22Rv1 (cell line): ENCODE measurements at regions not wholly inside any gene's neighbourhood (a gene's known extent, or its start where the extent isn't known, plus 50 kb on each side); places are given as distances from the start of the nearest gene placed in this dataset.

Experiments used
- H3K27ac ChIP-seq: fragments of 450-650 bp; 2 replicates; pipeline ENCODE4 v1.5.1; 2017
- ZFX ChIP-seq: fragments of 450-650 bp; IDR thresholded peaks from 2 replicates; pipeline ENCODE4 v1.6.1; 2017; ENCODE audit warnings: antibody characterized with exemption, borderline replicate concordance
- TF ChIP-seq, protein P1 (sequence below): fragments of 450-650 bp; IDR thresholded peaks from 2 replicates; pipeline ENCODE4 v1.5.1; 2017; ENCODE audit warnings: mild to moderate bottlenecking

- no peak overlapping the region for H3K27ac ChIP-seq
- TF ChIP-seq, protein P1, sequence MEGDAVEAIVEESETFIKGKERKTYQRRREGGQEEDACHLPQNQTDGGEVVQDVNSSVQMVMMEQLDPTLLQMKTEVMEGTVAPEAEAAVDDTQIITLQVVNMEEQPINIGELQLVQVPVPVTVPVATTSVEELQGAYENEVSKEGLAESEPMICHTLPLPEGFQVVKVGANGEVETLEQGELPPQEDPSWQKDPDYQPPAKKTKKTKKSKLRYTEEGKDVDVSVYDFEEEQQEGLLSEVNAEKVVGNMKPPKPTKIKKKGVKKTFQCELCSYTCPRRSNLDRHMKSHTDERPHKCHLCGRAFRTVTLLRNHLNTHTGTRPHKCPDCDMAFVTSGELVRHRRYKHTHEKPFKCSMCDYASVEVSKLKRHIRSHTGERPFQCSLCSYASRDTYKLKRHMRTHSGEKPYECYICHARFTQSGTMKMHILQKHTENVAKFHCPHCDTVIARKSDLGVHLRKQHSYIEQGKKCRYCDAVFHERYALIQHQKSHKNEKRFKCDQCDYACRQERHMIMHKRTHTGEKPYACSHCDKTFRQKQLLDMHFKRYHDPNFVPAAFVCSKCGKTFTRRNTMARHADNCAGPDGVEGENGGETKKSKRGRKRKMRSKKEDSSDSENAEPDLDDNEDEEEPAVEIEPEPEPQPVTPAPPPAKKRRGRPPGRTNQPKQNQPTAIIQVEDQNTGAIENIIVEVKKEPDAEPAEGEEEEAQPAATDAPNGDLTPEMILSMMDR = no peak
- no peak for TF ChIP-seq ZFX
These were observed 277.1 kb downstream of the KLF12 start for GRCh38 chr13:73857106-73857505.

- no peak for TF ChIP-seq ZFX
- TF ChIP-seq, protein P1 = no peak
- H3K27ac ChIP-seq = no peak overlapping the region
These were observed 283.1 kb downstream of the KLF12 start for GRCh38 chr13:73851104-73851503.

DNA sequence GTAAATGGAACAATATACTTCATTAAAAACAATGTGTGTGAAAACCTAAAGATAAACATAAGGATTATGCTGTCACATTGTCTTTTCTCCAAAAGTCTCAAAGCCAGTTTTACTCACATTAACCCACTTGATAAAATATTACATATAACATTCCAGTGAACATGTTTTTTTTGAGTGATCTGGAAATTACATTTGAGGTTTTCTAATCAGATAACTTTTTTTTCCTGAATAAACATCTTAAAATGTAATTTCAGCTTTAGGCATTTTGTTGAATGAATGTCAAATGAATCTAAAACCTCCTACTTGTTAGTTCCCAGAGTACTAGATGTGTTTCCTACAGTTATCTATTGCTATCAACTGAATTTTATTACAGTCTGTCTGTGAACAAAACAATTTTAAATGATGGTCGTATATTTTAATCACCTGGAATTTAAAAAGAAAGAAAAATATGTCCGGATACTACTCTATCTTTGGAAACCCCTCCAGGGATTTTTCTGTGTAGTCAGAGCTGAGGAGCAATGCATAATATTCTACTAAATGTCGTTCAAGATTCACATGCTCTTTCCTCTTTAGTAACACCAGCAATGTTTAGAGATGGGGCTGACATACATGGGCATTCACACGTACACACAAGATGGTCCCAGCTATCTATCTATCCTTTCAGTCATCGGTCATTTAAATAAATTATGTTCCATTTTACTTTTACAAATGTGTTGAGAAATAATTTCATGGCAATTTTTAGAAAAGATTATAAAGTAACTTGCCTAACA, 283.9 kb downstream of the KLF12 start:
- TF ChIP-seq, protein P1 = no peak
- TF ChIP-seq ZFX = no peak
- H3K27ac ChIP-seq = no peak overlapping the region

DNA sequence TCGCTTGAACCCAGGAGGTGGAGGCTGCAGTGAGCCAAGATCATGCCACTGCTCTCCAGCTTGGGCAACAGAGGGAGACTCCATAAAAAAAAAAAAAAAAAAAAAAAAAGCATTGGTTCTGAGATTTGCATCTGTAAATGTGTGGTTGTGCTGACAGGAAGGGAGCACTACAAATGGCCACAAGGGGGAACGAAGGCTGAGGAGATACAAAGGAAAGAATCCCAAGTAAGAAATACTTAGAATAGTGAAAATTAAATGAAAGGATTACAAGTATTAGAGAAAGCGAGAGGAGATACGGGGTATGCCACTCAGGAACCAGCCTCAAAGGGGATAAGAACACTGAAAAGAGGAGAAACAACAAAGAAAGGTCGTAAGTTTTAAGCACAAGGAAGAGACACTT, 284.9 kb downstream of the KLF12 start:
- H3K27ac ChIP-seq = no peak overlapping the region
- TF ChIP-seq, protein P1 = peak; percentile 39
- no peak for TF ChIP-seq ZFX

- no peak overlapping the region for H3K27ac ChIP-seq
- TF ChIP-seq, protein P1 = no peak
- no peak for TF ChIP-seq ZFX
These were observed 289.2 kb downstream of the KLF12 start for GRCh38 chr13:73844986-73845385.

DNA sequence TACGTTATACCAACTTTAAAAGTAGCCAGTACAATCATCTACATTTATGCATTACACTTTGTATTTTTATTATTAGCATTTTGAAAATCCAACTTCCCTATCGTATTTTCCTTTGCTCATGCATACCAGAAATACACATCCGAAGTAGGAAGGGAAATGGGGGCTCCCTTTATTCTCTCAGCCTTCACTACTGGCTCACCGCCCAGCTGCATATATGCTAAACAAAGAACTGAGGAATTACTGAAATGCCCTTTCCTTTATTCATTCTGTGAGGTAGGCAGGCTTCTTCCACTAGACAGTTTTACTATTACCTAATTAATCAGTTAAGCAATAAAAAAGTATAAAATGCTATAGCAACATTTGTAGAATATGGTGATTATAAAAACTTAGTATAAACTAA, 291.6 kb downstream of the KLF12 start:
- H3K27ac ChIP-seq = no peak overlapping the region
- no peak for TF ChIP-seq ZFX
- TF ChIP-seq, protein P1 = no peak

- H3K27ac ChIP-seq = no peak overlapping the region
- no peak for TF ChIP-seq ZFX
- TF ChIP-seq, protein P1 = no peak
These were observed 292.0 kb downstream of the KLF12 start for GRCh38 chr13:73842184-73842583.
